ENCODE measurements at regions not wholly inside any gene's neighbourhood (a gene's known extent, or its start where the extent isn't known, plus 50 kb on each side); places are given as distances from the start of the nearest gene placed in this dataset.
"Not testable (repeated sequence)": the region's sequence is repeated elsewhere in the genome, so short reads cannot be mapped to it uniquely, and the experiment has no call there.

DNA sequence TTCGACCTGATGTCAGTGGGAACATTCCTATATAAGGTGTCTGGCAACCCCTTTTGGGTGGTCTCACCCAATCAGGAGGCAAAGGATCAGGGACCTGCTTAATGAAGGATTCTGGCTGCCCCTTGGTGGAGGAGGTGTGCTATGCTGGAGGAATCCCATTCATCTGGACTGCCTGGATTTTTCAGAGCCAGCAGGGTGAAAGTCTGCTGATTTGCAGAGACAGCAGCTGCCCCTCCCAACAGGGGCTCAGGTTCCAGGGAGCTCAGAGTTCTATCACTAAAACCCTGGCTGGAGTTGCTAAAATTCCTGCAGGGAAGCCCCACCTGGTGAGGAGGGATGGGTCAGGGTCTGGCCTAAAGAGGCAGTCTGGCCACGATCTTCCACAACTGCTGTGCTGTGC lies 398.5 kb upstream of the CNTNAP2 start:
- TF ChIP-seq, protein P1, sequence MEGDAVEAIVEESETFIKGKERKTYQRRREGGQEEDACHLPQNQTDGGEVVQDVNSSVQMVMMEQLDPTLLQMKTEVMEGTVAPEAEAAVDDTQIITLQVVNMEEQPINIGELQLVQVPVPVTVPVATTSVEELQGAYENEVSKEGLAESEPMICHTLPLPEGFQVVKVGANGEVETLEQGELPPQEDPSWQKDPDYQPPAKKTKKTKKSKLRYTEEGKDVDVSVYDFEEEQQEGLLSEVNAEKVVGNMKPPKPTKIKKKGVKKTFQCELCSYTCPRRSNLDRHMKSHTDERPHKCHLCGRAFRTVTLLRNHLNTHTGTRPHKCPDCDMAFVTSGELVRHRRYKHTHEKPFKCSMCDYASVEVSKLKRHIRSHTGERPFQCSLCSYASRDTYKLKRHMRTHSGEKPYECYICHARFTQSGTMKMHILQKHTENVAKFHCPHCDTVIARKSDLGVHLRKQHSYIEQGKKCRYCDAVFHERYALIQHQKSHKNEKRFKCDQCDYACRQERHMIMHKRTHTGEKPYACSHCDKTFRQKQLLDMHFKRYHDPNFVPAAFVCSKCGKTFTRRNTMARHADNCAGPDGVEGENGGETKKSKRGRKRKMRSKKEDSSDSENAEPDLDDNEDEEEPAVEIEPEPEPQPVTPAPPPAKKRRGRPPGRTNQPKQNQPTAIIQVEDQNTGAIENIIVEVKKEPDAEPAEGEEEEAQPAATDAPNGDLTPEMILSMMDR (IDR thresholded peaks at IDR 0.05; ENCODE audit: borderline replicate concordance, control extremely low read depth, extremely low read depth, insufficient read depth, missing control alignments) = no peak
- in situ Hi-C loops (cut with MboI; ENCODE audit: low sequenced_read_pairs, unreplicated experiment) = no loop called here
- no peak for DNase-seq (ENCODE audit: low spot score)

DNA sequence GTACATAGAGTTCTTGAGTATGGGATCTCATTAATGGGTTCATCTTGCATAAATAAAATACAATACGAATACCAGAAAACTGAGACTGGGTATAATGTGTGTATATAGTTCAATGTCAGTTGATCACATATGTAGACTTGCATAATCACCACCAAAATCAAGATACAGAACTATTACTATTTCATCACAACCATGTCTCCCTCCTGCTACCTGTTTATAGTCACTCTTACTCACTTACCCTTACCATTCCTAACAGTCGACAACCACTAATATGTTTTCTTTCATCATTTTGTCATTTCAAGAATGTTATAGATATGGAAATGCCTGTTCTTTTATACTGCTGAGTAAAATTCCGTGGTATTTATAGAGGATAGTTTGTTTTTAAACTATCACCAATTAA lies 416.1 kb upstream of the CNTNAP2 start:
- TF ChIP-seq, protein P1 (IDR thresholded peaks at IDR 0.05; ENCODE audit: borderline replicate concordance, control extremely low read depth, extremely low read depth, insufficient read depth, missing control alignments) = no peak
- in situ Hi-C loops (cut with MboI; ENCODE audit: low sequenced_read_pairs, unreplicated experiment) = no loop called here

DNA sequence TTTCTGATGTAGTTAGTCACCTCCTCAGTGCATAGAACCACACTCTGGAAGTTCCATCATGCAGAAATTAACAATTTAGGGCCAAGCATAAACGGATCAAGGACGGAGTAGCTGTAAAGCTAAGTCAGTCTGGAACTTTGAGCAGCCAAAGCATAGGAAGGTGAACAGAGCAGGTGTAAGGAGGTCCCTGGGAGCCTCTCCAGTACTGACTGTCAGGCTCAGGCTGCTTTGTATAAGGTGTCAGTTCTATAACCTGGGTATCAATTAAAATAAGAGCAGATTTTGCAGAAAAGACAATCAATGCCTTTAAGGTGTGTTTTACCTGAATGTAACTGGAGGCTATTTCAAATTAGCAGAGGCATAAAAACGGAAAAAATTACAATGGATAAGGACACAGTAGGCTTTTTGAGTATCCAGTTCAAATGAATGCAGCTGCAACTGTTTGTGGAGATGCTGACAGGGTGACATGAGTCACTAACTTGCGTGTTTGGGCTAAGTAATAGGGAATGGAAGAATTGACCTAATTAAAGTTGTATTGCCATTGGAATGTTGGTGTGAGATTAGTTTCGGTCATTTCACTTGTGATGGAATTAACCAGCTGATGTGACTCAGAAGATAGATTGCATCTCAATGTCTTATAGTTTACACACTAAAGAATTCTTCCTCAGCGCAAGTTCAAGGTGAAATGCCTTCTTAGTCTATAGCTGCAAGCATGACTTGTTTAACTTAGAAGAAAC lies 417.9 kb upstream of the CNTNAP2 start:
- in situ Hi-C loops (cut with MboI; ENCODE audit: low sequenced_read_pairs, unreplicated experiment) = no loop called here
- TF ChIP-seq, protein P1 (IDR thresholded peaks at IDR 0.05; ENCODE audit: borderline replicate concordance, control extremely low read depth, extremely low read depth, insufficient read depth, missing control alignments) = no peak
- DNase-seq (ENCODE audit: low spot score) = no peak

More for the DNA sequence above, 416.1 kb upstream of the CNTNAP2 start:
- DNase-seq (ENCODE audit: low spot score) = no peak

DNA sequence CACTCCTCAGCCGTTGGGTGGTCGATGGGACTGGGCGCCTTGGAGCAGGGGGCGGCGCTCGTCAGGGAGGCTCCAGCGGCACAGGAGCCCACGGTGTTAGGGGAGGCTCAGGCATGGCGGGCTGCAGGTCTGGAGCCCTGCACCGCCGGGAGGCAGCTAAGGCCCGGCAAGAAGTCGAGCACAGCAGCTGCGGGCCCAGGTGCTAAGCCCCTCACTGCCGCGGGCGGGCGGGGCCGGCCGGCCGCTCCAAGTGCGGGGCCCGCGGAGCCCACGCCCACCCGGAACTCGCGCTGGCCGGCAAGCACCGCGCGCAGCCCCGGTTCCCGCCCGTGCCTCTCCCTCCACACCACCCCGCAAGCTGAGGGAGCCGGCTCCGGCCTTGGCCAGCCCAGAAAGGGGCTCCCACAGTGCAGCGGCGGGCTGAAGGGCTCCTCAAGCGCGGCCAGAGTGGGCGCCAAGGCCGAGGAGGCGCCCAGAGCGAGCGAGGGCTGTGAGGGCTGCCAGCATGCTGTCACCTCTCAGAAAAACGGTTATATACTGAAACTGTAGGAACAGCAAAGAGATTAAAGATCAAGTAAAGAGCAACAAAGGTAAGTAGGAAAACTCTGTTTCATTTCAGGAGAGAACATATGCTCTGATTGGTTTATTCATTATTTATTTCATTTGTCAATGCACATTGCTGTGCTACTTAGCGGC lies 419.0 kb upstream of the CNTNAP2 start:
- DNase-seq (ENCODE audit: low spot score); in situ Hi-C loops (cut with MboI; ENCODE audit: low sequenced_read_pairs, unreplicated experiment): not testable (repeated sequence)

DNA sequence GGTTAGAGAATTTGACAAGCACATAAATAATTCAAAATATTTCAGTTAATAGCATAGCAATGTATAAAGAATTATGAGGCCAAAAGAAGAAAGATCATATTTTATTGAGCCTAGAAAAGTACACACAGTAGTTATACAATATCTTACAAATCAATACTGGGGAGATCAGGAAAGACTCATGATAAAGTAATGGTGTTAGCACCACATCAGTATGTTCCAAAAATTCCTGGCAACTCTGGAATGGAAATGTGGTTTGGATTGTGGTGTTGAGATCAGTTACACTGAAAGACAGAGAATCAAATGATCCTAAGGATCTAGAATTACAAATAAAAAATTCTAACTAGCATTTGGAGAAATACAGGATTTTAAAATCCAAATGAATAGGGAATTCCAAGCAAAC lies 420.5 kb upstream of the CNTNAP2 start:
- in situ Hi-C loops (cut with MboI; ENCODE audit: low sequenced_read_pairs, unreplicated experiment) = no loop called here
- TF ChIP-seq, protein P1 (IDR thresholded peaks at IDR 0.05; ENCODE audit: borderline replicate concordance, control extremely low read depth, extremely low read depth, insufficient read depth, missing control alignments) = no peak
- no peak for DNase-seq (ENCODE audit: low spot score)

DNA sequence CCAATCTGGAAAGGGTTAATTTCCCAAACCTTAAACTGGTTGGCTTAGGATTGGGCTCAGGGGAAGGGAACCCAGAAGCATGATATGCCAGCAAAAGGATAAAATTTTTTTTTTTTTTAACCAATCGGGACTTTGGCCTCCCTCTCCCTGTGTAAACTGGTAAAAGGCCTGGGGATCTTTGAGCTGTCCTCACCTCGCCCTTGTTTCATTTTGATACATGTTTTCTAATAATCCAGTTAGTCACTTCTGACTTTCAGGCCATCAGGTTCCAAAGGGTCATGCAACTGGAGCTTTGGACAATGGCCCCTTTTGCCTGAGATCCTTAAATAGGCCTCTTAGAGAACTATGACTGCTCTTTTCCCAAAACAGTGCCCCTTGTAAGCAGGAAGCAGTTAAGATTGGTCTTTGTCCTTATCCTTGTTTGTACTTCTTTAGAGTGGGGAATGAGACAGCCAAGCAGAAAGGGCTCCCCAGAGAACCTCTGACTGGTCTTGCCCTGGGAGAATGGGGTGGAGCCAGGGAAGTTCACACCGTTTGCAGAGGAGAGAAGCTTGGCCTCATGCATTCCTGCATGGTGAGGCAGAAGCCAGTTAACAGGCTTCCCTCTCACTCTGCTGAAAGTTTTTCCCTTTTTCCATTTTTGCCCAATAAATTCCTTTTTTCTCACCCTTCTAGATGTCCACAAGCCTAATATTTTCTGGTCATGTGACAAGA lies 424.2 kb upstream of the CNTNAP2 start:
- TF ChIP-seq, protein P1 (IDR thresholded peaks at IDR 0.05; ENCODE audit: borderline replicate concordance, control extremely low read depth, extremely low read depth, insufficient read depth, missing control alignments) = no peak
- no peak for DNase-seq (ENCODE audit: low spot score)
- in situ Hi-C loops (cut with MboI; ENCODE audit: low sequenced_read_pairs, unreplicated experiment) = no loop called here
